Activated B cell treated with CpG ODN at 0.5 μM for 24 hours (primary cell): ENCODE measurements at regions not wholly inside any gene's neighbourhood (a gene's known extent, or its start where the extent isn't known, plus 50 kb on each side); places are given as distances from the start of the nearest gene placed in this dataset.

Experiments
- ATAC-seq: fragments of 200-7000 bp; cut with Tn5 transposase; one replicate; pipeline ENCODE4 v1.10.0; 2021; ENCODE audit warnings: low read depth, mild to moderate bottlenecking, moderate library complexity
- CTCF ChIA-PET: fragments of 350-600 bp; sonication (Branson Sonifier 250); formaldehyde crosslinking; loops from one replicate; lab custom pipeline; 2021; ENCODE audit warnings: antibody characterized with exemption; lab: Charles Lee
- POLR2A ChIA-PET: fragments of 350-600 bp; sonication (Branson Sonifier 250); formaldehyde crosslinking; loops from one replicate; lab custom pipeline; 2021; ENCODE audit warnings: antibody characterized with exemption; lab: Charles Lee
- DNase-seq: peaks from one replicate; pipeline ENCODE4 v3.0.0; 2022
- H3K27ac Mint-ChIP-seq: one replicate; pipeline ENCODE4 v1.8.0; 2020; ENCODE audit warnings: mixed read lengths
- H3K27me3 Mint-ChIP-seq: one replicate; pipeline ENCODE4 v1.8.0; 2021; ENCODE audit warnings: mixed read lengths
- H3K36me3 Mint-ChIP-seq: one replicate; pipeline ENCODE4 v1.8.0; 2021; ENCODE audit warnings: low read depth, mixed read lengths
- H3K4me1 Mint-ChIP-seq: one replicate; pipeline ENCODE4 v1.8.0; 2021; ENCODE audit warnings: mixed read lengths
- H3K4me3 Mint-ChIP-seq: one replicate; pipeline ENCODE4 v1.8.0; 2020; ENCODE audit warnings: mild to moderate bottlenecking, mixed read lengths
- H3K9me3 Mint-ChIP-seq: one replicate; pipeline ENCODE4 v1.8.0; 2020; ENCODE audit warnings: mixed read lengths
- CTCF ChIP-seq: fragments of 200-600 bp; IDR thresholded peaks from one replicate; pipeline ENCODE4 v1.8.0; 2022; ENCODE audit warnings: antibody characterized with exemption, mild to moderate bottlenecking
- intact Hi-C: fragments of 100-400 bp; cut with micrococcal nuclease; formaldehyde crosslinking; loops from one replicate; pipeline ENCODE4 v1.15.1; 2024

DNA sequence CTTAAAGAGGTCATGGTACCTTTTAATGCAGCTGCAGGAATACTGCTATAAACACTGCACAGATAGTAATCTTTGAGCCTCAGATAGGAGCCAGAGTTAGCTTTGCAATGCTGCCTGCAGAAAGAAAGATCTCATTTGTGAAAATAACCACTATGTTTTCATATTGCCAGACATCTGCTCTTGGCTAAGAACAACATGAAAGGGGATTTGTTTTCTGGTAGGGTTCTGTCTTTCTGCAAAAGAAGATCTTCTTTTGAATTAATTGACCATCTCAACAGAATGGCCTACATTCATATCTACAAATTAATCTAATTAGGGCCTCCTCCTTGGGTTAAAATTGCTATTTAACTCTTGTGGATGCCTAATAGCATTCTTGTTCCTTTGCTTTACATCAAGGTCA is 177.6 kb upstream of the DPYD start:
- POLR2A ChIA-PET: no interaction called here
- H3K27ac Mint-ChIP-seq: no peak overlapping the region

GRCh38 chr1:98090351-98090750 is 169.5 kb upstream of the DPYD start:
- no peaks in the 10 kb centered on the region for H3K27me3 Mint-ChIP-seq
- POLR2A ChIA-PET: no interaction called here
- intact Hi-C loops: no loop called here
- no peak overlapping the region for H3K4me3 Mint-ChIP-seq
- no peaks in the 10 kb centered on the region for H3K36me3 Mint-ChIP-seq
- H3K9me3 Mint-ChIP-seq: no peaks in the 10 kb centered on the region
- no peak for TF ChIP-seq CTCF
- CTCF ChIA-PET: no interaction called here
- ATAC-seq (no peak), DNase-seq (no peak)
- no peaks in the 10 kb centered on the region for H3K4me1 Mint-ChIP-seq
- no peak overlapping the region for H3K27ac Mint-ChIP-seq

More for the DNA sequence above, 177.6 kb upstream of the DPYD start:
- ATAC-seq: no peak
- Mint-ChIP-seq H3K4me1 (no peaks in the 10 kb centered on the region), H3K36me3 (no peaks in the 10 kb centered on the region), H3K4me3 (no peak overlapping the region), H3K9me3 (no peaks in the 10 kb centered on the region), H3K27me3 (no peaks in the 10 kb centered on the region)
- TF ChIP-seq CTCF: no peak
- intact Hi-C loops: no loop called here
- DNase-seq: no peak
- CTCF ChIA-PET: no interaction called here

DNA sequence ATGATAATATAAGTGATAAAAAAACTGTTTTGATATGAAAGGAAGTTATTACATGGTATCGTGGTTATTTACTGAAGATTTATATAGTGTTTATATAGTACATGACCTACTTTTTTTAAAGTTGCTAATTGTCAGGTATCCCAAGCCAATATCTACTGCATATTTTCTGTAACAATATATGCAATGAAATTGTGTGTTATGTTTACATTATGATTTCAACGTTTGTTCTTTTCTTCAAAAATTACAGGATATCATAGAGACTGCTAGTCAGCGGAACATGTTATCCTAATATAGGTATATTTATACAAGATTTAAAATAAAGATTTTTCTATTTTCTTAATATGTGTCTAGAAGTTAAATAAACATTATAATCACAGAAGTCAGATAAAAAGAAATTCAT is 167.5 kb upstream of the DPYD start:
- H3K27me3 Mint-ChIP-seq: no peaks in the 10 kb centered on the region
- no peaks in the 10 kb centered on the region for H3K4me1 Mint-ChIP-seq
- intact Hi-C loops: no loop called here
- H3K36me3 Mint-ChIP-seq: no peaks in the 10 kb centered on the region
- ChIA-PET CTCF (no interaction called here), POLR2A (no interaction called here)
- DNase-seq: no peak
- H3K27ac Mint-ChIP-seq: no peak overlapping the region
- no peaks in the 10 kb centered on the region for H3K9me3 Mint-ChIP-seq
- ATAC-seq: no peak
- no peak for TF ChIP-seq CTCF
- no peak overlapping the region for H3K4me3 Mint-ChIP-seq

DNA sequence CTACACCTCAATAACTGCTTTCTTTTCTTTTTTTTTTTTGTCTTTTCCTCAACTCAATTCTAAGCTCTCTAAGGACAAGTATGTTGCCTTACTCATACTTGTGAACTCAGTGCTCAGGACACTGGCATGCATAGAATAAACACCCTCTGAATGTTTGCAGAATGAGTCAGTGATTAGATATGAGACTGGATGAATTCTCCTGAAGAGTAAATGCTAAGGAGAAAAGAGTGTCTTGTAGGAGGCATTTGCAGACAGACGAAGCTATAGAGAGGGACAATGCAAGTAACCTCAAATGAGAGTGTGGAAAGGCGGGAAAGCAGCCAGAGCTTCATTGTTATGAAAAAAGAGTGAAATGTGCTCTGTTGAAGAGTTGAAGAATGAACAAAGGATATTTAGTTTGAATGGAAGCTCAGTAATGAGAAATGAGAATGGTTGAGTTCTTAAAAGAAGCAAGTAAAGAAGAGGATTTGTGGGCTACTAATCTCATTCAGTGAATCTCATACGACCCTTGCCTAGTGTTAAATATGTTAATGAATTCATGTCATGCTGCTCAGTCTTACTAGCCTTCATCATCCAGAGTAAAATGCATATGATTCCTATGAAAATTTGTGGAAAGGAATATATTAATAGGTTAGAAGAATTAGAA is 166.1 kb upstream of the DPYD start:
- Mint-ChIP-seq H3K27ac (no peak overlapping the region), H3K4me3 (no peak overlapping the region), H3K27me3 (no peaks in the 10 kb centered on the region), H3K36me3 (no peaks in the 10 kb centered on the region), H3K4me1 (no peaks in the 10 kb centered on the region), H3K9me3 (no peaks in the 10 kb centered on the region)
- CTCF ChIA-PET: no interaction called here
- no peak for TF ChIP-seq CTCF
- ATAC-seq (no peak), DNase-seq (no peak)
- POLR2A ChIA-PET: no interaction called here
- intact Hi-C loops: no loop called here

- CTCF ChIA-PET: no interaction called here
These were observed 165.3 kb upstream of the DPYD start for GRCh38 chr1:98086156-98086555.

More at GRCh38 chr1:98086156-98086555, 165.3 kb upstream of the DPYD start:
- no peaks in the 10 kb centered on the region for H3K9me3 Mint-ChIP-seq
- H3K4me1 Mint-ChIP-seq: no peaks in the 10 kb centered on the region
- no peak for DNase-seq
- POLR2A ChIA-PET: no interaction called here
- H3K27me3 Mint-ChIP-seq: no peaks in the 10 kb centered on the region
- intact Hi-C loops: no loop called here
- no peak for ATAC-seq
- H3K36me3 Mint-ChIP-seq: no peaks in the 10 kb centered on the region
- H3K27ac Mint-ChIP-seq: no peak overlapping the region
- no peak for TF ChIP-seq CTCF
- H3K4me3 Mint-ChIP-seq: no peak overlapping the region
